ENCODE measurements at regions not wholly inside any gene's neighbourhood (a gene's known extent, or its start where the extent isn't known, plus 50 kb on each side); places are given as distances from the start of the nearest gene placed in this dataset.

GRCh38 chr11:113623114-113623513 is 83.0 kb downstream of the TMPRSS5 start:
- Histone ChIP-seq H3K4me2 (ENCODE audit: insufficient read depth, low read length) (no peak overlapping the region), H3K4me1 (ENCODE audit: insufficient read depth, low read length) (no peaks in the 10 kb centered on the region), H3K9me3 (ENCODE audit: insufficient read depth, low read length, severe bottlenecking) (no peaks in the 10 kb centered on the region), H3K9ac (ENCODE audit: low read depth, low read length) (no peak overlapping the region), H3K27me3 (ENCODE audit: insufficient read depth, low read length, poor library complexity) (no peaks in the 10 kb centered on the region), H3K36me3 (ENCODE audit: insufficient read depth, low read length) (no peaks in the 10 kb centered on the region), H4K20me1 (ENCODE audit: insufficient read depth, low read length) (no peaks in the 10 kb centered on the region), H3K4me3 (ENCODE audit: low read depth in 1 of 2, low read length in 2 of 2) (no peak overlapping the region), H3K79me2 (ENCODE audit: insufficient read depth, low read length) (no peaks in the 10 kb centered on the region), H2AFZ (ENCODE audit: low read depth, low read length) (no peak overlapping the region), H3K27ac (ENCODE audit: low read length) (no peak overlapping the region)
- DNase-seq: no peak
- no peak for ATAC-seq (ENCODE audit: insufficient read depth, low read depth)
- no peak for TF ChIP-seq CTCF (IDR thresholded peaks at IDR 0.05; ENCODE audit: borderline replicate concordance, extremely low read depth, low read length, poor library complexity, severe bottlenecking)
- no peak for TF ChIP-seq EZH2 (IDR thresholded peaks at IDR 0.05; ENCODE audit: borderline replicate concordance, low read depth, low read length, severe bottlenecking)

GRCh38 chr11:113618360-113618759 is 87.7 kb downstream of the TMPRSS5 start:
- no peaks in the 10 kb centered on the region for H3K79me2 ChIP-seq (ENCODE audit: insufficient read depth, low read length)
- peaks cover 6% of the 10 kb centered on the region for H3K27me3 ChIP-seq (ENCODE audit: insufficient read depth, low read length, poor library complexity)
- ATAC-seq (ENCODE audit: insufficient read depth, low read depth) (no peak), DNase-seq (no peak)
- no peak for TF ChIP-seq EZH2 (IDR thresholded peaks at IDR 0.05; ENCODE audit: borderline replicate concordance, low read depth, low read length, severe bottlenecking)
- TF ChIP-seq CTCF (IDR thresholded peaks at IDR 0.05; ENCODE audit: borderline replicate concordance, extremely low read depth, low read length, poor library complexity, severe bottlenecking): no peak
- no peaks in the 10 kb centered on the region for H3K36me3 ChIP-seq (ENCODE audit: insufficient read depth, low read length)
- H3K4me2 ChIP-seq (ENCODE audit: insufficient read depth, low read length): no peak overlapping the region
- no peak overlapping the region for H3K4me3 ChIP-seq (ENCODE audit: low read depth in 1 of 2, low read length in 2 of 2)
- no peaks in the 10 kb centered on the region for H4K20me1 ChIP-seq (ENCODE audit: insufficient read depth, low read length)
- no peaks in the 10 kb centered on the region for H3K9me3 ChIP-seq (ENCODE audit: insufficient read depth, low read length, severe bottlenecking)
- H2AFZ ChIP-seq (ENCODE audit: low read depth, low read length): no peak overlapping the region
- H3K9ac ChIP-seq (ENCODE audit: low read depth, low read length): no peak overlapping the region
- H3K27ac ChIP-seq (ENCODE audit: low read length): no peak overlapping the region
- H3K4me1 ChIP-seq (ENCODE audit: insufficient read depth, low read length): no peaks in the 10 kb centered on the region

GRCh38 chr11:113615773-113616172 is 90.3 kb downstream of the TMPRSS5 start:
- Histone ChIP-seq H3K9ac (ENCODE audit: low read depth, low read length) (no peak overlapping the region), H3K4me2 (ENCODE audit: insufficient read depth, low read length) (no peak overlapping the region), H3K27ac (ENCODE audit: low read length) (no peak overlapping the region), H4K20me1 (ENCODE audit: insufficient read depth, low read length) (no peaks in the 10 kb centered on the region), H3K4me3 (ENCODE audit: low read depth in 1 of 2, low read length in 2 of 2) (no peak overlapping the region), H3K9me3 (ENCODE audit: insufficient read depth, low read length, severe bottlenecking) (no peaks in the 10 kb centered on the region), H2AFZ (ENCODE audit: low read depth, low read length) (no peak overlapping the region), H3K79me2 (ENCODE audit: insufficient read depth, low read length) (no peaks in the 10 kb centered on the region), H3K4me1 (ENCODE audit: insufficient read depth, low read length) (no peaks in the 10 kb centered on the region), H3K36me3 (ENCODE audit: insufficient read depth, low read length) (no peaks in the 10 kb centered on the region), H3K27me3 (ENCODE audit: insufficient read depth, low read length, poor library complexity) (peaks cover 6% of the 10 kb centered on the region)
- no peak for TF ChIP-seq EZH2 (IDR thresholded peaks at IDR 0.05; ENCODE audit: borderline replicate concordance, low read depth, low read length, severe bottlenecking)
- no peak for TF ChIP-seq CTCF (IDR thresholded peaks at IDR 0.05; ENCODE audit: borderline replicate concordance, extremely low read depth, low read length, poor library complexity, severe bottlenecking)
- DNase-seq: no peak
- ATAC-seq (ENCODE audit: insufficient read depth, low read depth): no peak

- no peak for DNase-seq
- Histone ChIP-seq H3K27ac (ENCODE audit: low read length) (no peak overlapping the region), H3K4me2 (ENCODE audit: insufficient read depth, low read length) (no peak overlapping the region), H3K36me3 (ENCODE audit: insufficient read depth, low read length) (no peaks in the 10 kb centered on the region), H4K20me1 (ENCODE audit: insufficient read depth, low read length) (no peaks in the 10 kb centered on the region), H3K79me2 (ENCODE audit: insufficient read depth, low read length) (no peaks in the 10 kb centered on the region), H3K9me3 (ENCODE audit: insufficient read depth, low read length, severe bottlenecking) (no peaks in the 10 kb centered on the region), H2AFZ (ENCODE audit: low read depth, low read length) (no peak overlapping the region), H3K27me3 (ENCODE audit: insufficient read depth, low read length, poor library complexity) (peaks cover 6% of the 10 kb centered on the region), H3K9ac (ENCODE audit: low read depth, low read length) (no peak overlapping the region), H3K4me1 (ENCODE audit: insufficient read depth, low read length) (no peaks in the 10 kb centered on the region), H3K4me3 (ENCODE audit: low read depth in 1 of 2, low read length in 2 of 2) (no peak overlapping the region)
- no peak for TF ChIP-seq CTCF (IDR thresholded peaks at IDR 0.05; ENCODE audit: borderline replicate concordance, extremely low read depth, low read length, poor library complexity, severe bottlenecking)
- TF ChIP-seq EZH2 (IDR thresholded peaks at IDR 0.05; ENCODE audit: borderline replicate concordance, low read depth, low read length, severe bottlenecking): no peak
- ATAC-seq (ENCODE audit: insufficient read depth, low read depth): no peak
These were observed 91.0 kb downstream of the TMPRSS5 start for GRCh38 chr11:113615098-113615497.

Data from DND-41 (cell line).